ENCODE measurements at regions not wholly inside any gene's neighbourhood (a gene's known extent, or its start where the extent isn't known, plus 50 kb on each side); places are given as distances from the start of the nearest gene placed in this dataset.

- no peak for FAIRE-seq
These were observed 178.8 kb upstream of the STAC start for GRCh38 chr3:36201546-36201945.

GRCh38 chr3:36206956-36207580 is 173.2 kb upstream of the STAC start:
- no peak for FAIRE-seq

GRCh38 chr3:36210840-36211651 is 169.3 kb upstream of the STAC start:
- no peak for FAIRE-seq

GRCh38 chr3:36211652-36211999 is 168.7 kb upstream of the STAC start:
- FAIRE-seq = no peak

GRCh38 chr3:36212251-36212650 is 168.1 kb upstream of the STAC start:
- no peak for FAIRE-seq

- no peak for FAIRE-seq
These were observed 165.8 kb upstream of the STAC start for GRCh38 chr3:36214460-36214859.

- no peak for FAIRE-seq
These were observed 165.1 kb upstream of the STAC start for GRCh38 chr3:36215241-36215640.

GRCh38 chr3:36219398-36219797 is 160.9 kb upstream of the STAC start:
- no peak for FAIRE-seq

GRCh38 chr3:36220173-36220572 is 160.1 kb upstream of the STAC start:
- FAIRE-seq = no peak

GRCh38 chr3:36221975-36222374 is 158.3 kb upstream of the STAC start:
- FAIRE-seq = no peak

- FAIRE-seq = no peak
These were observed 152.3 kb upstream of the STAC start for GRCh38 chr3:36227980-36228379.

GRCh38 chr3:36229496-36229895 is 150.8 kb upstream of the STAC start:
- FAIRE-seq = no peak

- FAIRE-seq = no peak
These were observed 147.4 kb upstream of the STAC start for GRCh38 chr3:36232797-36233489.

GRCh38 chr3:36244728-36245127 is 135.6 kb upstream of the STAC start:
- FAIRE-seq = no peak

- FAIRE-seq = no peak
These were observed 131.9 kb upstream of the STAC start for GRCh38 chr3:36248374-36248773.

- FAIRE-seq = no peak
These were observed 130.1 kb upstream of the STAC start for GRCh38 chr3:36250191-36250590.

GRCh38 chr3:36257158-36257852 is 123.0 kb upstream of the STAC start:
- no peak for FAIRE-seq

- no peak for FAIRE-seq
These were observed 121.9 kb upstream of the STAC start for GRCh38 chr3:36258421-36258820.

- FAIRE-seq = no peak
These were observed 120.7 kb upstream of the STAC start for GRCh38 chr3:36259580-36259979.

GRCh38 chr3:36269274-36269673 is 111.0 kb upstream of the STAC start:
- no peak for FAIRE-seq

- FAIRE-seq = no peak
These were observed 97.5 kb upstream of the STAC start for GRCh38 chr3:36282766-36283165.

GRCh38 chr3:36295296-36295695 is 85.0 kb upstream of the STAC start:
- FAIRE-seq = no peak

GRCh38 chr3:36297195-36297594 is 83.1 kb upstream of the STAC start:
- FAIRE-seq = no peak

GRCh38 chr3:36298188-36298587 is 82.1 kb upstream of the STAC start:
- no peak for FAIRE-seq
